ENCODE measurements at regions not wholly inside any gene's neighbourhood (a gene's known extent, or its start where the extent isn't known, plus 50 kb on each side); places are given as distances from the start of the nearest gene placed in this dataset.

- 48 to 53% methylated on average over 3 of the region's 3 CpGs for WGBS, 2 donors (ENCODE audit: low coverage in 1 of 2)
- Histone ChIP-seq H3K4me3 (no peak overlapping the region), H3K36me3 (no peaks in the 10 kb centered on the region), H3K27me3 (no peaks in the 10 kb centered on the region), H3K4me1 (no peaks in the 10 kb centered on the region), H3K27ac (no peak overlapping the region), H3K9me3 (no peaks in the 10 kb centered on the region)
- in situ Hi-C loops (cut with MboI; ENCODE audit: low pct_ligation_motif_present in 1 of 4, low pct_unique_long_range_greater_than_20kb in 1 of 4, low sequenced_read_pairs in 3 of 4) (no loop called here), intact Hi-C loops (cut with DNase I; ENCODE audit: low total_unique reads) (no loop called here)
- no peak for TF ChIP-seq POLR2AphosphoS5 (IDR thresholded peaks at IDR 0.05)
- TF ChIP-seq EP300 (IDR thresholded peaks at IDR 0.05; ENCODE audit: low read depth): no peak
- no peak for DNase-seq
Measured at GRCh38 chr2:58845011-58845410, 603.9 kb upstream of the FANCL start.

- 66 to 70% methylated on average over 4 to 5 of the region's 5 CpGs for WGBS, 2 donors (ENCODE audit: low coverage in 1 of 2)
- Histone ChIP-seq H3K9me3 (no peaks in the 10 kb centered on the region), H3K27ac (no peak overlapping the region), H3K4me1 (no peaks in the 10 kb centered on the region), H3K36me3 (no peaks in the 10 kb centered on the region), H3K4me3 (no peak overlapping the region), H3K27me3 (no peaks in the 10 kb centered on the region)
- in situ Hi-C loops (cut with MboI; ENCODE audit: low pct_ligation_motif_present in 1 of 4, low pct_unique_long_range_greater_than_20kb in 1 of 4, low sequenced_read_pairs in 3 of 4): no loop called here
- intact Hi-C loops (cut with DNase I; ENCODE audit: low total_unique reads): no loop called here
- TF ChIP-seq CTCF (IDR thresholded peaks at IDR 0.05): no peak
- TF ChIP-seq EP300 (IDR thresholded peaks at IDR 0.05; ENCODE audit: low read depth): no peak
- no peak for TF ChIP-seq POLR2AphosphoS5 (IDR thresholded peaks at IDR 0.05)
- TF ChIP-seq POLR2A (IDR thresholded peaks at IDR 0.05): no peak
- DNase-seq: no peak
Measured at GRCh38 chr2:58842501-58843155, 601.5 kb upstream of the FANCL start.

- in situ Hi-C loops (cut with MboI; ENCODE audit: low pct_ligation_motif_present in 1 of 4, low pct_unique_long_range_greater_than_20kb in 1 of 4, low sequenced_read_pairs in 3 of 4): no loop called here
Measured at GRCh38 chr2:58834404-58834803, 593.3 kb upstream of the FANCL start.

GRCh38 chr2:58826795-58827194, 585.7 kb upstream of the FANCL start:
- WGBS, 2 donors (ENCODE audit: low coverage in 1 of 2): 92 to 93% methylated on average over 2 of the region's 2 CpGs
- intact Hi-C loops (cut with DNase I; ENCODE audit: low total_unique reads): no loop called here
- TF ChIP-seq EP300 (IDR thresholded peaks at IDR 0.05; ENCODE audit: low read depth) (no peak), POLR2AphosphoS5 (IDR thresholded peaks at IDR 0.05) (no peak), POLR2A (IDR thresholded peaks at IDR 0.05) (no peak), CTCF (IDR thresholded peaks at IDR 0.05) (no peak)
- Histone ChIP-seq H3K27me3 (no peaks in the 10 kb centered on the region), H3K36me3 (no peaks in the 10 kb centered on the region), H3K9me3 (peaks cover 6 to 16% of the 10 kb centered on the region in 2 donors), H3K27ac (no peak overlapping the region), H3K4me1 (no peaks in the 10 kb centered on the region), H3K4me3 (no peak overlapping the region)
- in situ Hi-C loops (cut with MboI; ENCODE audit: low pct_ligation_motif_present in 1 of 4, low pct_unique_long_range_greater_than_20kb in 1 of 4, low sequenced_read_pairs in 3 of 4): no loop called here
- DNase-seq: no peak

More at GRCh38 chr2:58834404-58834803, 593.3 kb upstream of the FANCL start:
- Histone ChIP-seq H3K27ac (no peak overlapping the region), H3K27me3 (no peaks in the 10 kb centered on the region), H3K36me3 (no peaks in the 10 kb centered on the region), H3K9me3 (peaks cover 0 to 3% of the 10 kb centered on the region in 2 donors), H3K4me1 (no peaks in the 10 kb centered on the region), H3K4me3 (no peak overlapping the region)
- TF ChIP-seq CTCF (IDR thresholded peaks at IDR 0.05) (no peak), POLR2AphosphoS5 (IDR thresholded peaks at IDR 0.05) (no peak), POLR2A (IDR thresholded peaks at IDR 0.05) (no peak), EP300 (IDR thresholded peaks at IDR 0.05; ENCODE audit: low read depth) (no peak)
- intact Hi-C loops (cut with DNase I; ENCODE audit: low total_unique reads): no loop called here
- no peak for DNase-seq
- 0 to 29% methylated on average over 3 of the region's 3 CpGs for WGBS, 2 donors (ENCODE audit: low coverage in 1 of 2)

Data from transverse colon (tissue), 4 donors.